Mesothelial cell of epicardium (in vitro differentiated cells): ENCODE measurements at regions not wholly inside any gene's neighbourhood (a gene's known extent, or its start where the extent isn't known, plus 50 kb on each side); places are given as distances from the start of the nearest gene placed in this dataset.

Source experiments
- DNase-seq, 2 experiments: peaks; one replicate each; pipeline ENCODE4 v3.0.0; 2021; ENCODE audit warnings: low spot score in 2 of 2; ENCODE audit not compliant: unreplicated experiment in 2 of 2
- H3K27ac Mint-ChIP-seq: 2 replicates; pipeline ENCODE4 v1.8.0; 2021; ENCODE audit warnings: mixed read lengths
- H3K27me3 Mint-ChIP-seq: 2 replicates; pipeline ENCODE4 v1.8.0; 2021; ENCODE audit warnings: low read depth, mixed read lengths
- H3K36me3 Mint-ChIP-seq: 2 replicates; pipeline ENCODE4 v1.8.0; 2021; ENCODE audit warnings: mixed read lengths
- H3K4me1 Mint-ChIP-seq: 2 replicates; pipeline ENCODE4 v1.8.0; 2021; ENCODE audit warnings: mixed read lengths
- H3K4me3 Mint-ChIP-seq: 2 replicates; pipeline ENCODE4 v1.8.0; 2021; ENCODE audit warnings: mild to moderate bottlenecking, moderate library complexity, mixed read lengths
- H3K9me3 Mint-ChIP-seq: 2 replicates; pipeline ENCODE4 v1.8.0; 2021; ENCODE audit warnings: mixed read lengths
- TF ChIP-seq, protein P1 (sequence below): fragments of 200-600 bp; sonication (generic); IDR thresholded peaks from one replicate; pipeline ENCODE4 v1.5.0; 2021; ENCODE audit warnings: antibody characterized with exemption; ENCODE audit not compliant: unreplicated experiment

DNA sequence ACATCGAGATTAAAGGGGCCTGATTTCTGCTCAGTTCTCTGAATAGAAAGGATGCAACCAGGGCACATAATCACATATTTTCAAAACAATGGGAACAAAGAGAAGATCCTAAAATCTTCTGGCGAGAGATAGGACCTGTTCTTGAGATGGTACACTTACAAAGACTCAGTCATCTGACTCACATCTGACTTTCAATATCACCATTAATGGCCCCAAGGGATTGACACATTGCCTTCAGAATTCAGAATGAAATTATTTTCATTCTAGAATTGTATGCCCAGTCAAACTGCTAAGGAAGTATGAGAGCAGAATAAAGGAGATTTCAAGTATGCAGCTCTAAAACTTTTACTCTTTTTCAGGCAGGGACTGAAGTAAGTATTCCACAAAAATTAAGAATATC is 240.7 kb upstream of the POU3F2 start:
- TF ChIP-seq, protein P1, sequence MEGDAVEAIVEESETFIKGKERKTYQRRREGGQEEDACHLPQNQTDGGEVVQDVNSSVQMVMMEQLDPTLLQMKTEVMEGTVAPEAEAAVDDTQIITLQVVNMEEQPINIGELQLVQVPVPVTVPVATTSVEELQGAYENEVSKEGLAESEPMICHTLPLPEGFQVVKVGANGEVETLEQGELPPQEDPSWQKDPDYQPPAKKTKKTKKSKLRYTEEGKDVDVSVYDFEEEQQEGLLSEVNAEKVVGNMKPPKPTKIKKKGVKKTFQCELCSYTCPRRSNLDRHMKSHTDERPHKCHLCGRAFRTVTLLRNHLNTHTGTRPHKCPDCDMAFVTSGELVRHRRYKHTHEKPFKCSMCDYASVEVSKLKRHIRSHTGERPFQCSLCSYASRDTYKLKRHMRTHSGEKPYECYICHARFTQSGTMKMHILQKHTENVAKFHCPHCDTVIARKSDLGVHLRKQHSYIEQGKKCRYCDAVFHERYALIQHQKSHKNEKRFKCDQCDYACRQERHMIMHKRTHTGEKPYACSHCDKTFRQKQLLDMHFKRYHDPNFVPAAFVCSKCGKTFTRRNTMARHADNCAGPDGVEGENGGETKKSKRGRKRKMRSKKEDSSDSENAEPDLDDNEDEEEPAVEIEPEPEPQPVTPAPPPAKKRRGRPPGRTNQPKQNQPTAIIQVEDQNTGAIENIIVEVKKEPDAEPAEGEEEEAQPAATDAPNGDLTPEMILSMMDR, result no peak
- H3K4me1 Mint-ChIP-seq, result no peaks in the 10 kb centered on the region
- DNase-seq, result no peak
- no peak overlapping the region for H3K27ac Mint-ChIP-seq
- H3K36me3 Mint-ChIP-seq, result no peaks in the 10 kb centered on the region
- no peaks in the 10 kb centered on the region for H3K27me3 Mint-ChIP-seq
- H3K4me3 Mint-ChIP-seq, result no peak overlapping the region
- no peaks in the 10 kb centered on the region for H3K9me3 Mint-ChIP-seq

GRCh38 chr6:98601716-98602115 is 232.7 kb upstream of the POU3F2 start:
- no peaks in the 10 kb centered on the region for H3K27me3 Mint-ChIP-seq
- no peak overlapping the region for H3K27ac Mint-ChIP-seq
- no peak overlapping the region for H3K4me3 Mint-ChIP-seq
- no peaks in the 10 kb centered on the region for H3K36me3 Mint-ChIP-seq
- no peak for DNase-seq
- TF ChIP-seq, protein P1, result no peak
- no peaks in the 10 kb centered on the region for H3K4me1 Mint-ChIP-seq
- no peaks in the 10 kb centered on the region for H3K9me3 Mint-ChIP-seq

GRCh38 chr6:98605705-98606104 is 228.7 kb upstream of the POU3F2 start:
- Mint-ChIP-seq H3K36me3 (no peaks in the 10 kb centered on the region), H3K27ac (no peak overlapping the region), H3K9me3 (peaks cover 12% of the 10 kb centered on the region), H3K27me3 (no peaks in the 10 kb centered on the region), H3K4me3 (no peak overlapping the region), H3K4me1 (no peaks in the 10 kb centered on the region)
- DNase-seq, result no peak
- TF ChIP-seq, protein P1, result no peak

GRCh38 chr6:98627129-98627775 is 207.1 kb upstream of the POU3F2 start:
- TF ChIP-seq, protein P1, result no peak
- Mint-ChIP-seq H3K27ac (no peak overlapping the region), H3K4me1 (no peaks in the 10 kb centered on the region), H3K36me3 (no peaks in the 10 kb centered on the region), H3K27me3 (peaks cover 5% of the 10 kb centered on the region), H3K4me3 (no peak overlapping the region), H3K9me3 (no peaks in the 10 kb centered on the region)
- no peak for DNase-seq

DNA sequence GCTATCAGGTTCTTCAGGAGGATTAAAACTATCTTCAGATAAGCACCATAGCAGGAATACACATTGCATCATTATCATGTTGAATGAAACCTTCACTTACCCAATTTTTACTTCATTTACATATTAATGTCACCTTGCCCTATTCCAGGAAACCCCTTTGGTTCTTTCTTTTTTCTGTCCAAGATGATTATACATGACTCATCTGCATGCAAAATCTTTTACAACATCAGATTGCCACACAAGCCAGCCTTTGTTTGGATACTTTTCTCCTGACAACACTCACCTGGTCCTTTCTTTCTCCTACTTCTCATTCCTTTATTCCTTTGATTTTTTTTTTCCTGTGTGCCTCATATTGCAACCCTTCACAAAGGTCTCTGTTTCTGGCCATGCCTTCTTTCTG is 200.5 kb upstream of the POU3F2 start:
- TF ChIP-seq, protein P1, result no peak
- Mint-ChIP-seq H3K4me1 (no peaks in the 10 kb centered on the region), H3K27ac (no peak overlapping the region), H3K36me3 (no peaks in the 10 kb centered on the region), H3K27me3 (peaks cover 9% of the 10 kb centered on the region), H3K4me3 (no peak overlapping the region), H3K9me3 (no peaks in the 10 kb centered on the region)
- DNase-seq, result no peak

DNA sequence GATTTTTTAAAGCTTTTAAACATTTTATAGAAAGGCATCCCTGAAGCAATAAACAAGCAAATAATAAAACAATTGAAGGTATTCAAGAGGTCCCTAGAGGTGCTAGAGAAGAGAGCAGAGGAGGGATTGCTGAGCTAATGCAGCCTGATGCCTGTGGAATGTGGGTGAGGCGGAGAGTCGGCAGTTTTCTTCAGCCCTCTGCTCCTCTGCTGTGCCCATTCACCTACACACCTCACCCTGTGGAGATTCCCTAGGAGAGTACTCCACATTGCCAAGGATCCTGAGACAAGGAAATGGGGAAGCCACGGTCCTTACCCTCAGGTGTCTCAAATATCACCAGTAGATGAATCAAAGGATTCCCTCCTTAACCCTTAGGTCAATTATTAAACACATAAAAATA is 199.8 kb upstream of the POU3F2 start:
- no peak overlapping the region for H3K4me3 Mint-ChIP-seq
- no peak overlapping the region for H3K27ac Mint-ChIP-seq
- H3K27me3 Mint-ChIP-seq, result peaks cover 9% of the 10 kb centered on the region
- no peak for DNase-seq
- TF ChIP-seq, protein P1, result no peak
- H3K4me1 Mint-ChIP-seq, result no peaks in the 10 kb centered on the region
- H3K36me3 Mint-ChIP-seq, result no peaks in the 10 kb centered on the region
- H3K9me3 Mint-ChIP-seq, result no peaks in the 10 kb centered on the region
